Upper lobe of left lung (tissue), 6 donors: ENCODE measurements at regions not wholly inside any gene's neighbourhood (a gene's known extent, or its start where the extent isn't known, plus 50 kb on each side); places are given as distances from the start of the nearest gene placed in this dataset.

ENCODE experiments used
- ATAC-seq, 2 donors: fragments of 200-7000 bp; cut with Tn5 transposase; one replicate each; pipeline ENCODE4 v1.9.1; 2022; ENCODE audit warnings: mild to moderate bottlenecking in 2 of 2, moderate library complexity in 2 of 2; ENCODE audit not compliant: low FRiP score in 2 of 2
- DNase-seq, 2 donors: peaks; one replicate each; pipeline ENCODE4 v3.0.0-alpha.2; 2019 to 2020
- H3K27ac ChIP-seq, 4 donors: fragments of 200-600 bp; sonication (generic); one replicate each; pipeline ENCODE4 v1.5.1; 2016 to 2019
- H3K27me3 ChIP-seq, 4 donors: fragments of 200-600 bp; sonication (generic); one replicate each; pipeline ENCODE4 v1.5.1; 2017 to 2019
- H3K36me3 ChIP-seq, 4 donors: fragments of 200-600 bp; sonication (generic); one replicate each; pipeline ENCODE4 v1.5.1; 2016 to 2019
- H3K4me1 ChIP-seq, 4 donors: fragments of 200-600 bp; sonication (generic); one replicate each; pipeline ENCODE4 v1.5.1; 2018 to 2019
- H3K4me3 ChIP-seq, 4 donors: fragments of 200-600 bp; sonication (generic); one replicate each; pipeline ENCODE4 v1.5.1; 2017 to 2019; ENCODE audit warnings: mild to moderate bottlenecking in 2 of 4, moderate library complexity in 1 of 4
- H3K9me3 ChIP-seq, 4 donors: fragments of 200-600 bp; sonication (generic); one replicate each; pipeline ENCODE4 v1.5.1; 2018 to 2019
- CTCF ChIP-seq, 6 experiments: fragments of 450-650 bp in 4 of 6; fragments of 200-600 bp in 2 of 6; sonication (generic) in 2 of 6; IDR thresholded peaks; one replicate each; pipeline ENCODE4 v1.5.1; 2016 to 2019; ENCODE audit warnings: antibody characterized with exemption in 6 of 6
- EP300 ChIP-seq, 4 donors: sonication (generic); formaldehyde crosslinking; IDR thresholded peaks; one replicate each; pipeline ENCODE4 v1.5.1; 2017; ENCODE audit warnings: antibody characterized with exemption in 4 of 4, control low read depth in 2 of 4
- POLR2A ChIP-seq, 4 donors: fragments of 450-650 bp; IDR thresholded peaks; one replicate each; pipeline ENCODE4 v1.5.1; 2016 to 2017; ENCODE audit warnings: antibody characterized with exemption in 4 of 4, mild to moderate bottlenecking in 2 of 4
- POLR2AphosphoS5 ChIP-seq, 2 donors: sonication (generic); formaldehyde crosslinking; IDR thresholded peaks; one replicate each; pipeline ENCODE4 v1.5.1; 2017; ENCODE audit warnings: antibody characterized with exemption in 2 of 2
- WGBS, 2 donors: methylation state at CpG; one replicate each; pipeline ENCODE4 v1.1.5; 2017 to 2018; 5-methylcytosine and 5-hydroxymethylcytosine counted together
- donor health status: DM: no; HTN: no; CAD: no; lungs with moderate emphysema.
- donor health status: DM: no; HTN: yes; CAD: no; lungs with severe emphysema.

GRCh38 chr2:16255120-16255519 lies 314.8 kb downstream of the MYCN start:
- Histone ChIP-seq H3K4me3 (no peak overlapping the region), H3K4me1 (no peaks in the 10 kb centered on the region), H3K27me3 (no peaks in the 10 kb centered on the region), H3K27ac (no peak overlapping the region), H3K9me3 (no peaks in the 10 kb centered on the region), H3K36me3 (no peaks in the 10 kb centered on the region)
- no peak for ATAC-seq
- TF ChIP-seq POLR2A (IDR thresholded peaks at IDR 0.05): no peak
- TF ChIP-seq POLR2AphosphoS5 (IDR thresholded peaks at IDR 0.05): no peak
- no peak for TF ChIP-seq EP300 (IDR thresholded peaks at IDR 0.05)
- TF ChIP-seq CTCF (IDR thresholded peaks at IDR 0.05): no peak
- 91 to 94% methylated on average over 4 of the region's 4 CpGs for WGBS, 2 donors
- DNase-seq: no peak

- WGBS, 2 donors: 90 to 97% methylated on average over 3 of the region's 3 CpGs
- H3K9me3 ChIP-seq: no peaks in the 10 kb centered on the region
- no peaks in the 10 kb centered on the region for H3K4me1 ChIP-seq
- ATAC-seq (no peak), DNase-seq (no peak)
- no peak overlapping the region for H3K4me3 ChIP-seq
- no peak overlapping the region for H3K27ac ChIP-seq
- no peaks in the 10 kb centered on the region for H3K36me3 ChIP-seq
- no peak for TF ChIP-seq CTCF (IDR thresholded peaks at IDR 0.05)
- TF ChIP-seq EP300 (IDR thresholded peaks at IDR 0.05): no peak
- TF ChIP-seq POLR2A (IDR thresholded peaks at IDR 0.05): no peak
- H3K27me3 ChIP-seq: no peaks in the 10 kb centered on the region
Observed at GRCh38 chr2:16254356-16254965, 314.1 kb downstream of the MYCN start.

- Histone ChIP-seq H3K9me3 (no peaks in the 10 kb centered on the region), H3K27ac (no peak overlapping the region), H3K36me3 (no peaks in the 10 kb centered on the region), H3K4me1 (no peaks in the 10 kb centered on the region), H3K4me3 (no peak overlapping the region), H3K27me3 (no peaks in the 10 kb centered on the region)
- ATAC-seq (no peak), DNase-seq (no peak)
- 90 to 95% methylated on average over 3 of the region's 3 CpGs for WGBS, 2 donors
- TF ChIP-seq CTCF (IDR thresholded peaks at IDR 0.05) (no peak), POLR2A (IDR thresholded peaks at IDR 0.05) (no peak), EP300 (IDR thresholded peaks at IDR 0.05) (no peak), POLR2AphosphoS5 (IDR thresholded peaks at IDR 0.05) (no peak)
Observed at GRCh38 chr2:16253291-16253690, 312.9 kb downstream of the MYCN start.

- DNase-seq: no peak
- Histone ChIP-seq H3K4me1 (no peaks in the 10 kb centered on the region), H3K27ac (no peak overlapping the region), H3K27me3 (no peaks in the 10 kb centered on the region), H3K9me3 (no peaks in the 10 kb centered on the region), H3K36me3 (no peaks in the 10 kb centered on the region), H3K4me3 (no peak overlapping the region)
- TF ChIP-seq EP300 (IDR thresholded peaks at IDR 0.05) (no peak), POLR2A (IDR thresholded peaks at IDR 0.05) (no peak), CTCF (IDR thresholded peaks at IDR 0.05) (no peak), POLR2AphosphoS5 (IDR thresholded peaks at IDR 0.05) (no peak)
- ATAC-seq: peak in 1 of 2 donors; percentile 52
- WGBS, 2 donors: 46% methylated on average over 1 of the region's 1 CpG; no CpG with 5 or more reads in 1 of the 2 donors
Observed at GRCh38 chr2:16252891-16253290, 312.5 kb downstream of the MYCN start.

GRCh38 chr2:16252251-16252650 lies 311.9 kb downstream of the MYCN start:
- no peak overlapping the region for H3K27ac ChIP-seq
- H3K4me3 ChIP-seq: no peak overlapping the region
- ATAC-seq (peak; percentile 39 to 72), DNase-seq (peak; percentile 25 to 58)
- H3K36me3 ChIP-seq: no peaks in the 10 kb centered on the region
- 67 to 70% methylated on average over 9 of the region's 9 CpGs for WGBS, 2 donors
- no peaks in the 10 kb centered on the region for H3K27me3 ChIP-seq
- H3K4me1 ChIP-seq: no peaks in the 10 kb centered on the region
- no peak for TF ChIP-seq EP300 (IDR thresholded peaks at IDR 0.05)
- no peak for TF ChIP-seq POLR2A (IDR thresholded peaks at IDR 0.05)
- TF ChIP-seq POLR2AphosphoS5 (IDR thresholded peaks at IDR 0.05): no peak
- TF ChIP-seq CTCF (IDR thresholded peaks at IDR 0.05): no peak
- no peaks in the 10 kb centered on the region for H3K9me3 ChIP-seq
